HEK293 (cell line): ENCODE measurements at regions not wholly inside any gene's neighbourhood (a gene's known extent, or its start where the extent isn't known, plus 50 kb on each side); places are given as distances from the start of the nearest gene placed in this dataset.

Experiments used
- CTCF ChIA-PET: fragments of 350-600 bp; formaldehyde crosslinking; extraction: SDS; loops from one replicate; lab custom pipeline; 2021; ENCODE audit warnings: antibody characterized with exemption; lab: Yijun Ruan, JAX
- POLR2A ChIA-PET: fragments of 300-600 bp; formaldehyde crosslinking; extraction: SDS; loops from one replicate; lab custom pipeline; 2020; ENCODE audit warnings: antibody characterized with exemption, inconsistent platforms; lab: Yijun Ruan, JAX
- H3K27ac ChIP-seq: fragments of 200-500 bp; sonication (Bioruptor generic); 2 replicates; pipeline ENCODE4 v1.5.1; 2014; ENCODE audit warnings: low read depth, low read length, control low read depth, inconsistent platforms; ENCODE audit errors: extremely low read depth
- H3K36me3 ChIP-seq, 2 experiments: fragments of 200-500 bp in 1 of 2; sonication (Bioruptor generic) in 1 of 2; 1 replicate in 1 of 2; 2 replicates in 1 of 2; pipeline ENCODE4 v1.5.1; 2014 to 2017; ENCODE audit warnings: inconsistent platforms in 2 of 2, low read length in 2 of 2; ENCODE audit not compliant: control insufficient read depth in 2 of 2, insufficient read depth in 1 of 2
- H3K4me1 ChIP-seq: fragments of 200-500 bp; sonication (Bioruptor generic); 2 replicates; pipeline ENCODE4 v1.5.1; 2014; ENCODE audit warnings: mild to moderate bottlenecking, low read length, inconsistent platforms; ENCODE audit not compliant: control insufficient read depth, insufficient read depth
- H3K4me3 ChIP-seq: 2 replicates; pipeline ENCODE4 v1.5.1; 2011; ENCODE audit warnings: low read depth, mild to moderate bottlenecking, control low read depth, low read length, moderate library complexity
- H3K9me3 ChIP-seq: fragments of 200-500 bp; sonication (Bioruptor generic); 2 replicates; pipeline ENCODE4 v1.5.1; 2014; ENCODE audit warnings: low read depth, low read length, inconsistent platforms; ENCODE audit not compliant: control insufficient read depth, insufficient read depth
- ATF2 ChIP-seq: fragments of 450-650 bp; formaldehyde crosslinking; IDR thresholded peaks from 2 replicates; pipeline ENCODE4 v1.5.1; 2016; ENCODE audit warnings: missing biosample characterization, missing genetic modification characterization, low read depth
- BCL6B ChIP-seq: fragments of 450-650 bp; formaldehyde crosslinking; IDR thresholded peaks from 2 replicates; pipeline ENCODE4 v1.5.1; 2017; ENCODE audit warnings: missing biosample characterization, missing genetic modification characterization
- KLF7 ChIP-seq: fragments of 450-650 bp; formaldehyde crosslinking; IDR thresholded peaks from 2 replicates; pipeline ENCODE4 v1.5.1; 2016; ENCODE audit warnings: missing biosample characterization, missing genetic modification characterization, borderline replicate concordance
- RBAK ChIP-seq: fragments of 450-650 bp; formaldehyde crosslinking; IDR thresholded peaks from 2 replicates; pipeline ENCODE4 v1.5.1; 2016; ENCODE audit warnings: missing biosample characterization, missing genetic modification characterization
- SP7 ChIP-seq: fragments of 450-650 bp; formaldehyde crosslinking; IDR thresholded peaks from 2 replicates; pipeline ENCODE4 v1.5.1; 2016; ENCODE audit warnings: missing biosample characterization, missing genetic modification characterization
- ZBTB10 ChIP-seq: fragments of 450-650 bp; formaldehyde crosslinking; IDR thresholded peaks from 2 replicates; pipeline ENCODE4 v1.5.1; 2016; ENCODE audit warnings: missing biosample characterization, missing genetic modification characterization
- ZBTB20 ChIP-seq: fragments of 450-650 bp; formaldehyde crosslinking; IDR thresholded peaks from 2 replicates; pipeline ENCODE4 v1.5.1; 2016; ENCODE audit warnings: missing biosample characterization, missing genetic modification characterization
- ZBTB6 ChIP-seq: fragments of 450-650 bp; formaldehyde crosslinking; IDR thresholded peaks from 2 replicates; pipeline ENCODE4 v1.5.1; 2017; ENCODE audit warnings: missing biosample characterization, missing genetic modification characterization
- ZEB2 ChIP-seq: fragments of 450-650 bp; formaldehyde crosslinking; IDR thresholded peaks from 2 replicates; pipeline ENCODE4 v1.5.1; 2016; ENCODE audit warnings: missing biosample characterization, missing genetic modification characterization
- ZIC2 ChIP-seq: fragments of 450-650 bp; formaldehyde crosslinking; IDR thresholded peaks from 2 replicates; pipeline ENCODE4 v1.5.1; 2016; ENCODE audit warnings: missing biosample characterization, missing genetic modification characterization
- ZNF169 ChIP-seq: fragments of 450-650 bp; formaldehyde crosslinking; IDR thresholded peaks from 2 replicates; pipeline ENCODE4 v1.5.1; 2016; ENCODE audit warnings: missing biosample characterization, missing genetic modification characterization
- ZNF18 ChIP-seq: fragments of 450-650 bp; formaldehyde crosslinking; IDR thresholded peaks from 2 replicates; pipeline ENCODE4 v1.5.1; 2016; ENCODE audit warnings: missing biosample characterization, missing genetic modification characterization
- ZNF19 ChIP-seq: fragments of 450-650 bp; formaldehyde crosslinking; IDR thresholded peaks from 2 replicates; pipeline ENCODE4; 2016; ENCODE audit warnings: missing biosample characterization, missing genetic modification characterization, low read depth
- ZNF266 ChIP-seq: fragments of 450-650 bp; formaldehyde crosslinking; IDR thresholded peaks from 2 replicates; pipeline ENCODE4 v1.5.1; 2016; ENCODE audit warnings: missing biosample characterization, missing genetic modification characterization, low read depth
- ZNF274 ChIP-seq, 2 experiments: fragments of 200-500 bp in 1 of 2; fragments of 450-650 bp in 1 of 2; sonication (Bioruptor generic) in 1 of 2; formaldehyde crosslinking in 1 of 2; IDR thresholded peaks; 2 replicates each; pipeline versions ENCODE4 v1.5.1 to v1.6.1; 2014 to 2016; ENCODE audit warnings: borderline replicate concordance in 1 of 2, inconsistent platforms in 1 of 2, low read length in 1 of 2, missing biosample characterization in 1 of 2, missing genetic modification characterization in 1 of 2
- ZNF366 ChIP-seq: fragments of 450-650 bp; formaldehyde crosslinking; conservative IDR thresholded peaks from 2 replicates; pipeline ENCODE4 v1.5.1; 2016; ENCODE audit warnings: missing biosample characterization, missing genetic modification characterization
- ZNF501 ChIP-seq: fragments of 450-650 bp; formaldehyde crosslinking; IDR thresholded peaks from 2 replicates; pipeline ENCODE4 v1.5.1; 2016; ENCODE audit warnings: missing biosample characterization, missing genetic modification characterization
- ZNF510 ChIP-seq: fragments of 450-650 bp; formaldehyde crosslinking; IDR thresholded peaks from 2 replicates; pipeline ENCODE4 v1.5.1; 2018; ENCODE audit warnings: mild to moderate bottlenecking, missing genetic modification characterization, missing biosample characterization; ENCODE audit not compliant: insufficient replicate concordance
- ZNF624 ChIP-seq: fragments of 450-650 bp; formaldehyde crosslinking; IDR thresholded peaks from 2 replicates; pipeline ENCODE4 v1.5.1; 2017; ENCODE audit warnings: missing biosample characterization, missing genetic modification characterization
- ZNF701 ChIP-seq: fragments of 450-650 bp; formaldehyde crosslinking; IDR thresholded peaks from 2 replicates; pipeline ENCODE4 v1.5.1; 2016; ENCODE audit warnings: missing biosample characterization, missing genetic modification characterization
- ZNF704 ChIP-seq: fragments of 450-650 bp; formaldehyde crosslinking; IDR thresholded peaks from 2 replicates; pipeline ENCODE4 v1.5.1; 2016; ENCODE audit warnings: missing biosample characterization, missing genetic modification characterization

- TF ChIP-seq ZNF624 (tag by site-specific recombination), result no peak
- TF ChIP-seq, all 188 proteins: peak for 0
Observed at GRCh38 chr16:60123392-60124023, 1389.4 kb upstream of the GOT2 start (continued).

GRCh38 chr16:60120586-60120985, 1386.5 kb upstream of the GOT2 start:
- POLR2A ChIA-PET, result no interaction called here
- Histone ChIP-seq H3K27ac (no peak overlapping the region), H3K4me3 (no peak overlapping the region), H3K36me3 (no peaks in the 10 kb centered on the region), H3K4me1 (no peaks in the 10 kb centered on the region), H3K9me3 (no peaks in the 10 kb centered on the region)
- CTCF ChIA-PET, result no interaction called here
- TF ChIP-seq ATF2 (tag by site-specific recombination) (no peak), ZNF266 (tag by site-specific recombination) (no peak), ZBTB10 (tag by site-specific recombination) (no peak), ZNF19 (no peak), ZIC2 (no peak), RBAK (tag by site-specific recombination) (no peak), ZEB2 (tag by site-specific recombination) (no peak), ZNF169 (tag by site-specific recombination) (no peak), ZNF501 (no peak), ZNF18 (tag by site-specific recombination) (no peak), ZNF274 (IDR thresholded peaks at IDR 0.05; ENCODE audit: low read length) (no peak), ZNF274 (tag by site-specific recombination; IDR thresholded peaks at IDR 0.05; ENCODE audit: borderline replicate concordance) (no peak), ZNF701 (no peak), KLF7 (tag by site-specific recombination) (no peak), ZNF366 (tag by site-specific recombination) (no peak), BCL6B (no peak)

- no peaks in the 10 kb centered on the region for H3K36me3 ChIP-seq
- ChIA-PET POLR2A (no interaction called here), CTCF (no interaction called here)
- no peak overlapping the region for H3K4me3 ChIP-seq
- H3K9me3 ChIP-seq, result no peaks in the 10 kb centered on the region
- H3K27ac ChIP-seq, result no peak overlapping the region
- no peak for TF ChIP-seq ZBTB20
- no peak for TF ChIP-seq ZNF704 (tag by site-specific recombination)
- no peak for TF ChIP-seq ZNF19
- TF ChIP-seq KLF7 (tag by site-specific recombination), result no peak
- TF ChIP-seq SP7, result no peak
- TF ChIP-seq ZNF510 (tag by site-specific recombination), result no peak
- TF ChIP-seq ZBTB6, result no peak
- H3K4me1 ChIP-seq, result no peaks in the 10 kb centered on the region
Observed at GRCh38 chr16:60110531-60110930, 1376.4 kb upstream of the GOT2 start.
